ENCODE measurements at regions not wholly inside any gene's neighbourhood (a gene's known extent, or its start where the extent isn't known, plus 50 kb on each side); places are given as distances from the start of the nearest gene placed in this dataset.

- no peak for TF ChIP-seq RCOR1 (conservative IDR thresholded peaks at IDR 0.05; ENCODE audit: low read depth, low read length)
- TF ChIP-seq, protein P1, sequence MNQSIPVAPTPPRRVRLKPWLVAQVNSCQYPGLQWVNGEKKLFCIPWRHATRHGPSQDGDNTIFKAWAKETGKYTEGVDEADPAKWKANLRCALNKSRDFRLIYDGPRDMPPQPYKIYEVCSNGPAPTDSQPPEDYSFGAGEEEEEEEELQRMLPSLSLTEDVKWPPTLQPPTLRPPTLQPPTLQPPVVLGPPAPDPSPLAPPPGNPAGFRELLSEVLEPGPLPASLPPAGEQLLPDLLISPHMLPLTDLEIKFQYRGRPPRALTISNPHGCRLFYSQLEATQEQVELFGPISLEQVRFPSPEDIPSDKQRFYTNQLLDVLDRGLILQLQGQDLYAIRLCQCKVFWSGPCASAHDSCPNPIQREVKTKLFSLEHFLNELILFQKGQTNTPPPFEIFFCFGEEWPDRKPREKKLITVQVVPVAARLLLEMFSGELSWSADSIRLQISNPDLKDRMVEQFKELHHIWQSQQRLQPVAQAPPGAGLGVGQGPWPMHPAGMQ (IDR thresholded peaks at IDR 0.05; ENCODE audit: borderline replicate concordance) = no peak
- no peak for TF ChIP-seq TAF1 (IDR thresholded peaks at IDR 0.05; ENCODE audit: borderline replicate concordance, low read depth, low read length)
- no peak for TF ChIP-seq TARDBP (IDR thresholded peaks at IDR 0.05; ENCODE audit: borderline replicate concordance)
- no peak for TF ChIP-seq EP300 (IDR thresholded peaks at IDR 0.05; ENCODE audit: borderline replicate concordance in 1 of 2, control insufficient read depth in 1 of 2, low read depth in 2 of 2, low read length in 2 of 2)
These were observed 89.0 kb downstream of the PSMG1 start for GRCh38 chr21:39094087-39094780.

All from GM12878 (cell line).